Bronchial epithelial cell (primary cell): ENCODE measurements at regions not wholly inside any gene's neighbourhood (a gene's known extent, or its start where the extent isn't known, plus 50 kb on each side); places are given as distances from the start of the nearest gene placed in this dataset.
"Not testable (repeated sequence)": the region's sequence is repeated elsewhere in the genome, so short reads cannot be mapped to it uniquely, and the experiment has no call there.

Experiments used
- DNase-seq: peaks from one replicate; pipeline ENCODE4 v3.0.0-alpha.2; 2010; ENCODE audit warnings: low read depth
- FAIRE-seq: peaks from 2 replicates; lab custom pipeline; 2011; peaks lifted over from hg19 to GRCh38; lab: Jason Lieb, UNC
- H3K27me3 ChIP-seq: 2 replicates; pipeline ENCODE4 v1.5.1; 2011; ENCODE audit warnings: low read length; ENCODE audit not compliant: control insufficient read depth, insufficient read depth
- H3K36me3 ChIP-seq: 2 replicates; pipeline ENCODE4 v1.5.1; 2011; ENCODE audit warnings: low read length; ENCODE audit not compliant: control insufficient read depth, insufficient read depth
- H3K4me3 ChIP-seq: 2 replicates; pipeline ENCODE4 v1.5.1; 2011; ENCODE audit warnings: mild to moderate bottlenecking, low read depth, low read length, control low read depth

- H3K27me3 ChIP-seq, FAIRE-seq, H3K36me3 ChIP-seq, DNase-seq, H3K4me3 ChIP-seq: not testable (repeated sequence)
Measured at GRCh38 chr1:149673231-149673909, 89.7 kb downstream of the PPIAL4C start.

- not testable (repeated sequence) for H3K27me3 ChIP-seq, H3K4me3 ChIP-seq
Measured at GRCh38 chr1:149674921-149675320, 91.3 kb downstream of the PPIAL4C start.

GRCh38 chr1:149677359-149677758, 93.7 kb downstream of the PPIAL4C start:
- H3K36me3 ChIP-seq, FAIRE-seq, H3K27me3 ChIP-seq, DNase-seq, H3K4me3 ChIP-seq: not testable (repeated sequence)

More at GRCh38 chr1:149674921-149675320, 91.3 kb downstream of the PPIAL4C start:
- not testable (repeated sequence) for DNase-seq, FAIRE-seq, H3K36me3 ChIP-seq

DNA sequence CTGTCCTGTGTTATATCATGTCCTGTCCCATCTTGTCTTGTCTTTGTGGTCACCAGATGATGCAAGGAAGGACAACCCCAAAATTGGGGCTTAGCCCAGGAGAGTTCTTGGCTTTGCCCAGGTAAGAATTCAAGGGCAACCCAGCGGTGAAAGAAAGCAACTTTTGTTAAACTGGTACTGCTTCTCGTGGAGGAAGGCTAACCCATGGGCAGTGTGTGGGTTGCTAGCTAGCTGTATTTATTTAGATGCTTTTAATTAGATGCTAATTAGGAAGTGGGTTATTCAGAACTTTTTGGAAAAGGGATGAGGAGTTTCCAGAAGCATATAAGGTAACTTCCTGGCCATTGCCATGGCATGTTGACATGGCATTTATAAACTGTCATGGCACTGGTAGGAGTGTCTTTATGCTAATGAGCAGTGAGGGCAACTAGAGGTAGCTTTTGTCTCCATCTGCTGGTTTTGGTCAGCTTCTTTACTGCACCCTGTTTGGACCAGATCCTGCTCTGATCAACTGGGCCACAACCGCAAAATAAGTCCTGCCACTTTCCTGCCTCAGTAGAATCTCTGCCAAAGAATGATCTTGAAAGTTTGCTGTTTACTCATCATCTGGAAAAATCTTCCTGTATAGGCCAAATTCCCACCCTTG, 95.8 kb upstream of the FCGR1A start:
- not testable (repeated sequence) for DNase-seq, H3K27me3 ChIP-seq, H3K4me3 ChIP-seq, FAIRE-seq, H3K36me3 ChIP-seq

GRCh38 chr1:149691399-149691798, 91.1 kb upstream of the FCGR1A start:
- not testable (repeated sequence) for FAIRE-seq, H3K27me3 ChIP-seq, DNase-seq, H3K4me3 ChIP-seq, H3K36me3 ChIP-seq

DNA sequence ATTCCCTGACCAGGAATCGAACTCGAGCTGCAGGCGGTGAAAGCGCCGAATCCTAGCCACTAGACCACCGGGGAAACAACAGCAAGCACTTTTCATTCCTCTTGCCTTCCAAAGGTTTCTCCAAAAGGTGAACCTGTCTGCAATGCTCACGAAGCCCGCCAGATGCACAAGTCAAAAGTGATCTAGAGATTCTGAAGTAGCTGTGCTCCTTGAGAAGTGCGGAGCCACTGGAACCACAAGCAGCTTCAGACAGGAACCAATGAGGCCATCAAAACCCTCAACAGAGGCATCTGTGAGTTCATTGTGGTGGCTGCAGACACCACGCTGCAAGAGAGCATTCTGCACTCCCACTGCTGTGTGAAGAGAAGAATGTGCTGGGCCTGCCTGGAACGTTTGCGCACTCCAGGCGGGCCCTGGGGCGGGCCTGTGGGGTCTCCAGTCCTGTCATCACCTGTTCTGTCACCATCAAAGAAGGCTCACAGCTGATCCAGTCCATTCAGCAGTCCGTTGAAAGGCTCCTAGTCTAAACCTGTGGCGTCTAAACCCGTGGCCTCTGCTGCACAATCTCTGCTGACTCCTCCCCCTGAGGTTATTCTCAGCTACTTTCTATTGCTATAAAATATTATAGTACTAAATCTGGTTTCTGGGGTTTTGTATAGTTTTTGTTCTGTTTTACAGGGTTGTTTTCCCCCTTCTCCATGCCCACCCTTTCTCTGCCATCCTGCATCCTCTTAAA, 89.5 kb upstream of the FCGR1A start:
- not testable (repeated sequence) for H3K36me3 ChIP-seq, H3K4me3 ChIP-seq, DNase-seq, H3K27me3 ChIP-seq, FAIRE-seq

GRCh38 chr1:149695066-149695465, 87.4 kb upstream of the FCGR1A start:
- not testable (repeated sequence) for H3K36me3 ChIP-seq, FAIRE-seq, H3K4me3 ChIP-seq, H3K27me3 ChIP-seq, DNase-seq

DNA sequence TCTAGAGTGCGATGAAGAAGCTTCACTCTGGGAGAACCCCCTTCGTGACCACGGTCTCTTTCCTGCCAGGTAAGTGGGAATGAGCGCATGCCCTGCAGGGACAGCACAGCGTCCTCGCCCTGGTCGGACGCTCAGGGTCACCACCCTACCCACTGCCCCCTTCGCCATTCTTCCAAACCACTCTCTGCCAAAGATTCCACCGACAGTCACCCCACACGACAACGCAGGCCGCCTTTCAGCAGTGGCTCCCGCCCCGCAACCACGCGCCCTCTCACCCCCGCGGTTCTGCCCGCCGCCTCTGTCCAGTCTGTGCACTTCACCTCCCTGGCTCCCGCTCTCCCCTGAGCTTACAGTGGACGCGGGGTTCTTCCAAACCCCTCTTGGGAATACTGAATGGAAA, 82.3 kb upstream of the FCGR1A start:
- not testable (repeated sequence) for DNase-seq, H3K36me3 ChIP-seq, FAIRE-seq, H3K4me3 ChIP-seq, H3K27me3 ChIP-seq

GRCh38 chr1:149700677-149701567, 81.6 kb upstream of the FCGR1A start:
- H3K36me3 ChIP-seq, DNase-seq, H3K27me3 ChIP-seq, H3K4me3 ChIP-seq, FAIRE-seq: not testable (repeated sequence)

GRCh38 chr1:149708192-149708853, 74.2 kb upstream of the FCGR1A start:
- DNase-seq: peak; percentile 45
- H3K36me3 ChIP-seq, H3K27me3 ChIP-seq, H3K4me3 ChIP-seq, FAIRE-seq: not testable (repeated sequence)

DNA sequence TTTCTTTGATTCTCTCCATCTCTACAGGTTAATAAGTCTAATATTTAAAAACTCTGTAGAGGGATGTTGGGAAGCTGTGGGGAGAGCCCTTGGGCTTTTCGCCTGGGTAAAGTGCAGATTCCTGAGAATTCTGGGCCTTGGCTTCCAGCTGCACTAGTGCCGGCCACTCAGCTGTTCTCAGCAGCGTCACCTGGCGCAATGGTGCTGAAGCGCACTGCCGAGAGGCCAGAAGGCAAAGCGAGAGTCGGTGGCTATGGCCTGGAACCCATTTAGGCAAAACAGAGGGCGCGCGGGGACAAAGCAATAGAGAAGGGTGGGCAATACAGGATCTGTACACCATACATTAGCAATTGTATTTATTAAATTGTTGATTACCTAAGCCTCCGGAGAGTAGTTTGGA, 70.8 kb upstream of the FCGR1A start:
- H3K27me3 ChIP-seq, H3K4me3 ChIP-seq, DNase-seq, FAIRE-seq, H3K36me3 ChIP-seq: not testable (repeated sequence)

DNA sequence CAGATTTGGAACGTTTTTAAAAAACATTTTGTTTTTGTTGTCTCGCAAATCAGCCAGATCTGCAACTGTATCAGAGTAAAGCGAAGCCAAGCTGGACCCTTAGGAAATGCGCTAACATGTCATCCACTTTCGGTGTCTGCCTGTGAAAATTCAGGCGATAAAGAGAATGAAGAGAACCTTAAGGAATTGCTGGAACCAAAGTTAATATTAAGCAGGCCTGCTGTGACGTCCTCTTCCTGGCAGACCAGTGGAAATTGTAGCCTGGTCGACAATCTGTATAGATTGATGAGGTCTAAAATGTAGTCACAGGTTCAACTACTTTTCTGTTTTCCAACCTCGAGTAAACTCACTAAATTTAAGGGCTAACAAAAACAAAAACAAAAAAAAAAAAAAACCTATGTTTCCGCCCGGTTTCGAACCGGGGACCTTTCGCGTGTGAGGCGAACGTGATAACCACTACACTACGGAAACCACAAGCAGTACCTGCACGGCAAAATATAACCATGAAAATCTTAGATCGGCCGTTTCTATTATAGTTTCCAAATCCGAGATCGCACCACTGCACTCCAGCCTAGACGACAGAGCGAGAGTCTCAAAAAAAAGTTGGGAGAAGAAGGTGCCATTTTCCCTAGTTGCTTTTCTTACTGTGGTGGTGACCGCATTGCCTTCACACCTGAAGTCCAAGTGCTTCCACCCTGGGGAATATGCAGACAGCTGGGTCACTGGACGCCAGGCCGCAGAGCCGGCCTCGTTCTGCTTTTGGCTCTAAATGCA, 70.2 kb upstream of the FCGR1A start:
- not testable (repeated sequence) for H3K36me3 ChIP-seq, FAIRE-seq, H3K4me3 ChIP-seq, H3K27me3 ChIP-seq
- DNase-seq: peak; percentile 23

- H3K4me3 ChIP-seq, FAIRE-seq, DNase-seq, H3K27me3 ChIP-seq, H3K36me3 ChIP-seq: not testable (repeated sequence)
Measured at GRCh38 chr1:149713513-149713912, 69.0 kb upstream of the FCGR1A start.
